HG02938 (cell line): ENCODE measurements at regions not wholly inside any gene's neighbourhood (a gene's known extent, or its start where the extent isn't known, plus 50 kb on each side); places are given as distances from the start of the nearest gene placed in this dataset.

Experiments
- ATAC-seq: cut with Tn5 transposase; IDR thresholded peaks from one replicate; pipeline ENCODE4 v1.9.1; 2021; ENCODE audit warnings: mild to moderate bottlenecking, moderate library complexity; ENCODE audit not compliant: unreplicated experiment

GRCh38 chr14:86505808-86506207, 975.9 kb downstream of the FLRT2 start:
- no peak for ATAC-seq

DNA sequence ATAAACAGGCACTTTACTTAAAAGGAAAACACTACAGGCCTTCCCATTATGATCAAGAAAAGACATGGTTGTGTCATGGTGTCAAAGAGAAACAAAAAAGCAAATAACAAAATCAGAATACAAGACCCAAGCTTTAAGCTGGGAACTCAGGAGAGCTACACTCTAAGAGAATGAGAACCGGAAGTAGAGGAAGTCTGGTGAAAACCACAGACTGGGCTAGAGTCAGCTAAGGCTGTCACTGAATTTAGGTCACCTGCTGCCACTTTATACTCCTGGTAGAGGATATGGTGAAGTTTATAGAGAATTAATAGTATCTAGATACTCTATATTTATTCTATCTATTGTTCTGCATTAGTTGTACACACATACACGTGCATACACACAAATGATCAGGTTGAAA, 971.7 kb downstream of the FLRT2 start:
- ATAC-seq, result no peak

- ATAC-seq, result no peak
These were observed 961.8 kb downstream of the FLRT2 start for GRCh38 chr14:86491743-86492142.

DNA sequence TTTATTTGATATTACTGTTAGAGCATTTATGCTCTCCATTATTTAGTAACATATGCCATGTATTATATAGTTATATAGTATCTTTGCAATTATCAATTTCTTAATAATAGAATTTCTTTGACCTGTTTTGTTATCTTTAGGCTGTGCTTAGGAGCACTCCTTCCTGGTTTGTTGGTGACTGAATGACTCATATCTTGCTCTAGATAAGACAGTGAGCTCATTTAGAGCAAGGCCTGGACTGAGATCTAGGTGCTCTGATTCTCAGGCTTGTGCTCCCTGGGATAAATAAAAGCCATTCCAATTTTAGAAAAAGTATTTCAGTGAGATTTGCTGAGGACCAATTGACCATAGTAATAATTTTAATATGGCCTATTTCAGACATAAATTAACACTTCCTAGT, 951.2 kb downstream of the FLRT2 start:
- no peak for ATAC-seq

DNA sequence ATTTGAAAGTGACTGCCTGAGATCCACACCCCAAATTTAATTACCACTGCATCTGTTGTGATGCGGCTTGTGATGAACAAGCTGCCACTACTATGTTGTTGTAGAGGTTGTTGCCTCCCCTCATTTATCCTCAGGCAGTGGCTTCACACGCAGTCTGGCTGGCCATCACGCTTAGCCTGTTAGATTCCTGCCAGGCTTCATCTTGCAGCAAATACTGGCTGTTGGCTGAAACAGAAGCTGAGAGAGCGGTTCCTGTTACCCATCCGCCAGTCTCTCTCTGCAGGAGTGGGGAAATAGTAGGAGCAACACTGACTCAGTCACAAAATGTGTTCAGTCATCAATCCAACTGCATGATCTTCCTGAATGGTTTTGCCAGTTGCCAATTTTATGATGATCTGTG, 934.4 kb downstream of the FLRT2 start:
- no peak for ATAC-seq

DNA sequence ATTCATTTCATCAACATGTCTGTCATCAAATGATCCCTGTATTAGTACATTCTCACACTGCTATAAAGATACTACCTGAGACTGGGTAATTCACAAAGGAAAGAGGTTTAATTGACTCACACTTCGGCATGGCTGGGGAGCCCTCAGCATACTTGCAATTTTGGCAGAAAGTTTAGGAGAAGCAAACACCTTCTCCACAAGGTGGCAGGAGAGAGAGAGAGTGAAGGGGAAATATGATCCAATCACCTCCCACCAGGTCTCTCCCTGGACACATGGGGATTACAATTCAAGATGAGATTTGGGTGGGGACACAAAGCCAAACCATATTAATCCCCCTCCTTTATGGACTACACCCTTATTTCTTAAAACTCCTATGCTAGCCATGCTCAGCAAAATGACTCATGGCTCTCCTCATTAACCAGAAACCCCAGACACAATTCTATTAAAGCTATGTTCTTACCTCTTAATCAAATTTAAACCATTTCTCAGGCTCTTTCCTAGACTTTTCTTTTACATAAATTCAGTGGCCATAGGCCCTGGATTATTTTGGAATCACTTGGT, 932.3 kb downstream of the FLRT2 start:
- no peak for ATAC-seq

DNA sequence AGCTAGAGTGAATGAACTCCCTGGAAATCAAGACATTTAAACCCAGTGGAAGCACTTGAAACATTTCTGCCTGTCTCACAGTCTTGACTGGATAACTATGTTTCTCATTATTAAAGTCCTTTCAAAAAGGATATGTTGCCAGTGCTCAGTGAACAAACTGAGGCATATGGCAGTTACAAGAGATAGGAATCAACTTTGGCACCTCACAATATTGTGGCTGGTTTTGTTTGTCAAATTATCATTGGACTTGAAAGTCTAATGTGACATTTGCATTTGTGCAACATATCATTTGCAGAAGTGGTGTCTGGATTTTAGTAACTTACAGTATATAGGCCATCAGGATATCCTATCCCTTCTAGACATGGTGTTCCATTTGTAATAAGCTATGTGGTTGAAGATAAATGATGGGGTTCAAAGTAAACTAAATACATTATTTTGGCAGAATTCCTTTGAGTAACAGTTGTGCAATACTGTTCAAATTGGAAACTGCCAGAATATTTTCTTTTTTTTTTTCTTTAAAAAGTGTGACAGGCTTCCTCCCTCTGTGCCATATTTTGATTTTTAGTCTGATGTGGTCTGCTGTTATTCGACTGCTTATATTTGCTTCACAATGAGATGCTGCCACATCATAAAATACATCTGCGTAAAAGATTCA, 927.7 kb downstream of the FLRT2 start:
- no peak for ATAC-seq

DNA sequence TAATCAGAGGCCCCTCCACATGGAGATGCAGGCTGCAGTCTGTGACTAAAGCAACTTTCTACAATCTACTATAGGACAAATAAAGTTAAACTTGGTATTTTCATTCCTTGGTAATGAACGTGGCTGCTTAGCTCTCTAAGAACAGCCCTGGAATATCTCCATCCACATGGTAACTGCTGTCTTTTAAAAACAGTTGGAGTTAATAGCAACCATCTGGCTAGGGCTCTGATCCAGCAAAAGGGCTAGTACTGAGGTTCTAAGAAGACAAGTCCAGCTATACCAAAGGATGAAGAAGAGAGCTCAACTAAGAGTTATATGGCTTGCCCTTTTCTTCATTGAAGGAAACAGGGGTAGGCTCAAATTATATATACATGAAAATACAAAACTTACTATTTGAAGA, 920.1 kb downstream of the FLRT2 start:
- no peak for ATAC-seq

DNA sequence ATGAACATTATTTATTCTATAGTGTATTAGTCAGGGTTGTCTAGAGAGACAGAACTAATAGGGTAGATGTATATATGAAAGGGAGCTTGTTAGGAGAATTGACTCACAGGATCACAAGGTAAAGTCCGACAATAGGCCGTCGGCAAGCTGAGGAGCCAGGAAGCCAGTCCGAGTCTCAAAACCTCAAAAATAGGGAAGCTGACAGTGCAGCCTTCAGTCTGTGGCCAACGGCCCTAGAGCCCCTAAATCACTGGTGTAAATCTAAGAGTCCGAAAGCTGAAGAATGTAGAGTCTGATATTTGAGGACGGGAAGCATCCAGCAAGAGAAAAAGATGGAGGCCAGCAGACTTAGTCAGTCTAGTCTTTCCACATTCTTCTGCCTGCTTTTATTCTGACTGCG, 912.2 kb downstream of the FLRT2 start:
- ATAC-seq, result no peak

DNA sequence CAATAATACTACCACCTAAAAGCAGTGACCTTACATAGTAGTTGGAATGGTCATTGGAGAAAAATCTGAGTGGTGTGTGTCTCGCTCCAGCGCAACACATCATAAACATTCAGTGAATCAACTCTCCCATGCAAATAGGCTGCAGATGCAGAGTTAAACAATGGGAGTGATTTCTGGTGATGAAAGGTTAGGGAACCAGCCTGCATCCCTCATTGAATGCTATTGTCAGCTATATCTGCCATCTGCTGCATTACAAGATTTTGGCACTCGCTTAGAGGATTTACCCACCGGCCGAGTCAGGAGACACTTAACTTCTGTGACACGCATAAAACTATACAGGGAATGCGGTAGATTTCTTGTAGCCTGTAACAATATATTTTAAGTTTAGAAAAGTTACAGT, 900.9 kb downstream of the FLRT2 start:
- no peak for ATAC-seq

DNA sequence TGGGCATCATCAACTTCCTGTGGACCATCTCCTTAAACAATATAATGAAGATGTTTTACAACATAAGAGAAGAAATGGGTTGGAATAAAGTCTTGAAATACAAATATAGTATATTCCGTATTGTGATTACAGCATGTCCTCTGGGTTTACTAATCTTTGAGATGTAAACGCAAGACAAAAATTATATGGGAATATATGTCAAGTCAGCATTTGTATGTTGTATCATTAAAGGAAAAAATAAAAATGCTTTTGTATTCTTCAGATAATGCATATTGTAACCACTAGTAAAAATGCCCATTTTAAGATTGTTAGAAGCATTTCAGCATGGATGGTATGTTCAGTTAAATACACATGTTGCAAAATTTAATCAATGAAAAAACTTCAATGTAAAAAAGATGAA, 893.3 kb downstream of the FLRT2 start:
- no peak for ATAC-seq

GRCh38 chr14:86420131-86420530, 890.2 kb downstream of the FLRT2 start:
- ATAC-seq, result no peak

DNA sequence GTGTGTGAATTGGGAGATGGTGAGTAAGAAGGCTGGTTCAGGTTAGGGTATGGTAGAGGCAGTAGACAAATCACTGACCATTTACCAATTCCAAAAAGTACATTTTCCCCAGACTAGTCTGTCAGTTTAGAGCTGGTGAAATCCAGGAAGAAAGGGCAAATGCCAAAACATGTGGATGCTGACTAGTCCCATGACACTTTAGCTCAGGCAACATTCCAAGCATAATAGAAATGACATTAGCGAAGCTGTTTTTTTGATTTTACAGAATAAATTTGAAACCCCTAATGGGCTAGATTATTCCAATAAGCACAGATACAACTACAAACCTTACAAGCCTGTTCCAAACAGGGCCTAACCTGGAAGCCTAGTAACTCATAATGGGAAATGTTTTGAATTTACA, 884.2 kb downstream of the FLRT2 start:
- ATAC-seq, result no peak

- no peak for ATAC-seq
These were observed 875.2 kb downstream of the FLRT2 start for GRCh38 chr14:86404989-86405649.

DNA sequence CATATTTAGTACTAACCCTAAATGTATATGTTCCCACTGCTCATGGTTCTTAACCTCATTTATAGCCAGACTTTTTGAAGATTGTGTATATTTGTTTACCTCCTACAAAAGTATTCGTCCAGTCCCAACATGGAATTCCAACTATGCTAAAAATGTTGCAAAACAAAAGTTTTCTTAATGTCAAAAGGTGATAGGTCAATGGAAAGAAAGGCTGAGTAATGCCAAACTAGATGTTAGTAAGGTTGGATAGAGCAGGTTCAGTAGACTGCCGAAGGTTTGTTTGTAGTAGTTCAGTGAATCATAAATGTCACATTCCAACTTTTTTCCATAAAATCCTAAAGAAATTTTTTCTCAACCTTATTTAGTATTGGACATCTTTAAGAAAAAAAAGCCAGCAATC, 874.5 kb downstream of the FLRT2 start:
- ATAC-seq, result no peak

GRCh38 chr14:86402545-86402944, 872.6 kb downstream of the FLRT2 start:
- no peak for ATAC-seq

- no peak for ATAC-seq
These were observed 861.1 kb downstream of the FLRT2 start for GRCh38 chr14:86391085-86391484.

DNA sequence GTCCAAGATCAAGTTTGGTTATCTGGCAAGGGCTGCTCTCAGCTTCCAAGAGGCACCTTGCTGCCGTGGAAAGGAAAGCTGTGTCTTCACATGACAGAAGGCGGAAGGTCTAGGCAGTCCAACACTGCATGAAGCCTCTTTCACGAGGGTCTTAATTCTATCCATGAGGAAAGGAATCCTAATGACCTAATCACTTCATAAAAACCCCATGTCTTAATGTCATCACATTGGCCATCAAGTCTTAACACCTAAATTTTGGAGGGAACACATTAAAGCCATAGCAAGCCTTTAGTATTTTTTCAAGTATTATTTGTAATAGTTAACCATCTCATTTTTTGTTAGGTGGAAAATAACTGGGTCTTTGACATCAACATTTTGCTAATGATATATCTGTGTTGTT, 858.3 kb downstream of the FLRT2 start:
- ATAC-seq, result no peak

DNA sequence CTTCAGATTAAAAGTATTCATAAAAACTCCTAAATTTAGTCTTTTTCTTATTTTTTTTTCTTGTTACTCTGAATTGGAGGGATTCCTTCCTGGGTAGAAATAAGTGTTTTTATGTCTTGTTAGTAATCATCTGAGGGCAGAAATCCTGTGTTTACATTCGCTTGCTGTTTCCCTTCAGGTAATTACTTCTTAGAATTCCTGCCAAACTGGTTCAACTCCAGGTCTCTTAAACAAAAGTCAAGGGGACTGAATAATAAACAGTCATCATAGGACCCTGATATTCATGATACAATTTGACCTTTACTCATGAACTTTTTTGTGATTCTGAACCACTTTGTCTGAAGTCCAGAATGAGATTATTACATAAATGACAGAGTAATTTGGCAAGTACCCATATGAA, 843.9 kb downstream of the FLRT2 start:
- ATAC-seq, result no peak

DNA sequence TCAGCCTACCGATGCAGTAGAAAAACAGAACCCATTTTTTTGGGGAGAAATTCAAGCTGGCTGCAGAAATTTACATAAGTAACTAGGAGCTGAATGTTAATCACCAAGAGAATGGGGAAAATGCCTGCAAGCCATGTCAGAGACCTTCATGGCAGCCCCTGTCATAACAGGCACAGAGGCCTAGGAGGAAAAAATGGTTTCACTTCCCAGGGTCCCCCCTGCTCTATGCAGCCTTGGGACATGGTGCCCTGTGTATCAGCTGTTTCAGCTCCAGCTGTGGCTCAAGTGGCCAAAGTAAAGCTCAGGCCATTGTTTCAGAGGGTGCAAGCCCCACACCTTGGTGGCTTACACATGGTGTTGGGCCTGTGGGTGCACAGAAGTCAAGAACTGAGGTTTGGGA, 842.5 kb downstream of the FLRT2 start:
- no peak for ATAC-seq

GRCh38 chr14:86364634-86365033, 834.7 kb downstream of the FLRT2 start:
- no peak for ATAC-seq

GRCh38 chr14:86363576-86363975, 833.6 kb downstream of the FLRT2 start:
- no peak for ATAC-seq

DNA sequence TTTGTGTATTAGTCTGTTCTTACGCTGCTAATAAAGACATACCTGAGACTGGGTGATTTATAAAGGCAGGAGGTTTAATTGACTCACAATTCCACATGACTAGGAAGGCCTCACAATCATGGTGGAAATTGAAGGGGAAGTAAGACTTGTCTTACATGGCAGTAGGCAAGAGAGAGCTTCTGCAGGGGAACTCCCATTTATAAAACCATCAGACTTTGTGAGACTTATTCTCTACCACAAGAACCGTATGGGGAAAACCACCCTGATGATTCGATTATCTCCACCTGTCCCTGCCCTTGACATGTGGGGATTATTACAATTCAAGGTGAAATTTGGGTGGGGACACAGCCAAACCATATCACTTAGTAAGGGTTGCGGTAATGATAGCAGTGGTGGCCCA, 833.1 kb downstream of the FLRT2 start:
- no peak for ATAC-seq
